Trophoblast cell (in vitro differentiated cells and primary cell): ENCODE measurements at regions not wholly inside any gene's neighbourhood (a gene's known extent, or its start where the extent isn't known, plus 50 kb on each side); places are given as distances from the start of the nearest gene placed in this dataset.

Experiments
- DNase-seq, 2 donors: peaks; one replicate each; pipeline ENCODE4 v3.0.0-alpha.2; 2016
- H2AFZ ChIP-seq: 2 replicates; pipeline ENCODE4 v1.6.1; 2013; ENCODE audit warnings: low read length, moderate library complexity, mild to moderate bottlenecking; ENCODE audit not compliant: insufficient read depth, poor library complexity
- H2AK5ac ChIP-seq: 2 replicates; pipeline ENCODE4 v1.6.1; 2013; ENCODE audit warnings: mild to moderate bottlenecking, low read length
- H2BK120ac ChIP-seq: 2 replicates; pipeline ENCODE4 v1.6.1; 2013; ENCODE audit warnings: low read length, mild to moderate bottlenecking, moderate library complexity; ENCODE audit not compliant: insufficient read depth, poor library complexity
- H2BK12ac ChIP-seq: 2 replicates; pipeline ENCODE4 v1.6.1; 2013; ENCODE audit warnings: mild to moderate bottlenecking, low read length, moderate library complexity
- H2BK5ac ChIP-seq: 2 replicates; pipeline ENCODE4 v1.6.1; 2013; ENCODE audit warnings: low read length, low read depth, moderate library complexity, mild to moderate bottlenecking; ENCODE audit not compliant: poor library complexity
- H3K14ac ChIP-seq: 2 replicates; pipeline ENCODE4 v1.6.1; 2013; ENCODE audit warnings: mild to moderate bottlenecking, low read length
- H3K18ac ChIP-seq: 2 replicates; pipeline ENCODE4 v1.6.1; 2013; ENCODE audit warnings: mild to moderate bottlenecking, low read length
- H3K23ac ChIP-seq: 2 replicates; pipeline ENCODE4 v1.6.1; 2013; ENCODE audit warnings: low read length
- H3K27ac ChIP-seq: 2 replicates; pipeline ENCODE4 v1.5.1; 2013; ENCODE audit warnings: low read depth, mild to moderate bottlenecking, inconsistent platforms, low read length, moderate library complexity
- H3K27me3 ChIP-seq: 2 replicates; pipeline ENCODE4 v1.6.1; 2013; ENCODE audit warnings: inconsistent platforms, mild to moderate bottlenecking, low read length, moderate library complexity; ENCODE audit not compliant: insufficient read depth
- H3K36me3 ChIP-seq, 2 experiments: 1 replicate in 1 of 2; 2 replicates in 1 of 2; pipeline ENCODE4 v1.6.1; 2013; ENCODE audit warnings: low read length in 2 of 2, mild to moderate bottlenecking in 2 of 2, moderate library complexity in 1 of 2; ENCODE audit not compliant: insufficient read depth in 2 of 2, control insufficient read depth in 1 of 2
- H3K4ac ChIP-seq: 2 replicates; pipeline ENCODE4 v1.6.1; 2013; ENCODE audit warnings: low read depth, mild to moderate bottlenecking, low read length, moderate library complexity
- H3K4me1 ChIP-seq, 2 experiments: 1 replicate in 1 of 2; 2 replicates in 1 of 2; pipeline ENCODE4 v1.6.1; 2013; ENCODE audit warnings: low read length in 2 of 2, mild to moderate bottlenecking in 2 of 2, moderate library complexity in 1 of 2; ENCODE audit not compliant: insufficient read depth in 2 of 2, control insufficient read depth in 1 of 2
- H3K4me2 ChIP-seq: 2 replicates; pipeline ENCODE4 v1.6.1; 2013; ENCODE audit warnings: inconsistent platforms, mild to moderate bottlenecking, low read length, moderate library complexity
- H3K4me3 ChIP-seq: 2 replicates; pipeline ENCODE4 v1.5.1; 2013; ENCODE audit warnings: mild to moderate bottlenecking, low read depth, low read length, inconsistent platforms
- H3K79me1 ChIP-seq: one replicate; pipeline ENCODE4 v1.6.1; 2013; ENCODE audit warnings: low read length
- H3K79me2 ChIP-seq: 2 replicates; pipeline ENCODE4 v1.6.1; 2013; ENCODE audit warnings: low read length, mild to moderate bottlenecking; ENCODE audit not compliant: control insufficient read depth, insufficient read depth, poor library complexity
- H3K9ac ChIP-seq: 2 replicates; pipeline ENCODE4 v1.6.1; 2013; ENCODE audit warnings: mild to moderate bottlenecking, low read length
- H3K9me3 ChIP-seq: 2 replicates; pipeline ENCODE4 v1.6.1; 2013; ENCODE audit warnings: low read depth, mild to moderate bottlenecking, control low read depth, inconsistent platforms, low read length; ENCODE audit not compliant: insufficient read depth
- H4K12ac ChIP-seq: 2 replicates; pipeline ENCODE4 v1.6.1; 2013; ENCODE audit warnings: low read depth, mild to moderate bottlenecking, low read length, moderate library complexity
- H4K8ac ChIP-seq: 2 replicates; pipeline ENCODE4 v1.6.1; 2013; ENCODE audit warnings: low read depth, mild to moderate bottlenecking, low read length, moderate library complexity
- H4K91ac ChIP-seq: one replicate; pipeline ENCODE4 v1.6.1; 2013; ENCODE audit warnings: low read depth, mild to moderate bottlenecking, low read length, moderate library complexity
- WGBS: extraction: QIAGEN DNeasy Blood & Tissue Kit; methylation state at CpG from one replicate; pipeline ENCODE4 v1.1.7; 2013; ENCODE audit warnings: missing lambda C conversion rate; ENCODE audit not compliant: insufficient read length, insufficient coverage; ENCODE audit errors: extremely low coverage; 5-methylcytosine and 5-hydroxymethylcytosine counted together

GRCh38 chr2:64324746-64325410, 129.1 kb upstream of the LGALSL start:
- H4K91ac ChIP-seq, result no peak overlapping the region
- H3K36me3 ChIP-seq, result no peaks in the 10 kb centered on the region
- H3K14ac ChIP-seq, result no peak overlapping the region
- no peak overlapping the region for H3K4me2 ChIP-seq
- H3K27ac ChIP-seq, result no peak overlapping the region
- no peak overlapping the region for H3K4me3 ChIP-seq
- no peaks in the 10 kb centered on the region for H3K27me3 ChIP-seq
- H3K9me3 ChIP-seq, result peaks cover 2% of the 10 kb centered on the region
- no peak overlapping the region for H4K12ac ChIP-seq
- H3K4me1 ChIP-seq, result peaks cover 3 to 10% of the 10 kb centered on the region in 2 experiments
- H2BK5ac ChIP-seq, result no peak overlapping the region
- H3K4ac ChIP-seq, result no peak overlapping the region
- no peaks in the 10 kb centered on the region for H3K79me1 ChIP-seq
- H3K18ac ChIP-seq, result no peak overlapping the region
- H3K79me2 ChIP-seq, result no peaks in the 10 kb centered on the region
- no CpG with 5 or more reads among the region's 10 CpGs for WGBS
- H3K9ac ChIP-seq, result no peak overlapping the region
- H2BK120ac ChIP-seq, result no peak overlapping the region
- H3K23ac ChIP-seq, result no peak overlapping the region
- DNase-seq, result no peak
- H4K8ac ChIP-seq, result no peak overlapping the region
- no peak overlapping the region for H2AFZ ChIP-seq
- no peak overlapping the region for H2AK5ac ChIP-seq
- H2BK12ac ChIP-seq, result no peak overlapping the region

GRCh38 chr2:64325477-64325851, 128.5 kb upstream of the LGALSL start:
- H3K4me2 ChIP-seq, result no peak overlapping the region
- no peak overlapping the region for H4K8ac ChIP-seq
- no peak overlapping the region for H3K23ac ChIP-seq
- no peak overlapping the region for H3K14ac ChIP-seq
- H2AK5ac ChIP-seq, result no peak overlapping the region
- H3K79me1 ChIP-seq, result no peaks in the 10 kb centered on the region
- H3K9me3 ChIP-seq, result peaks cover 2% of the 10 kb centered on the region
- no peak overlapping the region for H2BK120ac ChIP-seq
- H3K4me3 ChIP-seq, result no peak overlapping the region
- peak in 1 of 2 donors; percentile 28 for DNase-seq
- no peak overlapping the region for H2BK12ac ChIP-seq
- peaks cover 3 to 10% of the 10 kb centered on the region in 2 experiments for H3K4me1 ChIP-seq
- H3K18ac ChIP-seq, result no peak overlapping the region
- H3K9ac ChIP-seq, result no peak overlapping the region
- H2BK5ac ChIP-seq, result no peak overlapping the region
- no peak overlapping the region for H4K91ac ChIP-seq
- H2AFZ ChIP-seq, result no peak overlapping the region
- H3K79me2 ChIP-seq, result no peaks in the 10 kb centered on the region
- H4K12ac ChIP-seq, result no peak overlapping the region
- H3K4ac ChIP-seq, result no peak overlapping the region
- H3K27me3 ChIP-seq, result no peaks in the 10 kb centered on the region
- no peak overlapping the region for H3K27ac ChIP-seq
- H3K36me3 ChIP-seq, result no peaks in the 10 kb centered on the region

DNA sequence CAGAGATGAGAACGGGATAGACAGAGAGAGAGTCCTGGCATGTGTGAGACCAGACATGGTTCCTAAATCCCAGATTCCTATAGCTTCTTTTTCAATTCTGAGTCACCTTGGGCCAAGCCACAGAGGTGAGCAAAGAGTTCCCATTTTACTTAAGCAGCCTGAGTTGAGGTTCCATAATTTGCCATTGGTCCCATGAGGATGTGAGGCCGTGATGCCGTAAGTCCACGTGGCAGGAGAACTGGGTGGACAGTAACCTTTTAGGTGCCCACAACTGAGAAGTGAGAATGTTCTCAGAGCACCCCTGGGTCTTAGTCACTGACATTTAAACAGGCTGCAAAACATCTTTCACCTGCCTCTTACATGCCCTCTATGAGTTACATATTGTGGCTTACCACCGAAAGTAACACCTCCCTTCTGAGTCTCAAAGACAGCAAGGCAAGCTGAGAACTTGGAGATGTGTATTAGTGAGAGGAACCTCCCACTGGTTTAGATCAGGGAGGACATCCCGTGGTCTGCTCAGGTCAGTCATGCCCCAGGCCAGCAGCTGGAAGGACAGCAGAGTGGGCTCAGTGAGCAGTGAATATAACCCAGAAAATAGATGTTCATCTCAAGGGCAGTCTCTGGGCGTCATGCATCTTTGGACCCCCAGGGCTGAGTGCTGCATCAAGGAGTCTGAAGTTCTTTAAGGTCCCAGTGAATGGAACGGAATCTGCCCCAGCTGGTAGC, 127.9 kb upstream of the LGALSL start:
- no peak overlapping the region for H2AK5ac ChIP-seq
- no peaks in the 10 kb centered on the region for H3K27me3 ChIP-seq
- peaks cover 2% of the 10 kb centered on the region for H3K9me3 ChIP-seq
- H2BK12ac ChIP-seq, result no peak overlapping the region
- no peak for DNase-seq
- no peak overlapping the region for H3K27ac ChIP-seq
- H3K36me3 ChIP-seq, result no peaks in the 10 kb centered on the region
- peaks cover 3 to 11% of the 10 kb centered on the region in 2 experiments for H3K4me1 ChIP-seq
- H3K18ac ChIP-seq, result no peak overlapping the region
- no peaks in the 10 kb centered on the region for H3K79me2 ChIP-seq
- no peak overlapping the region for H3K9ac ChIP-seq
- H2BK120ac ChIP-seq, result no peak overlapping the region
- no peak overlapping the region for H4K8ac ChIP-seq
- no peak overlapping the region for H3K14ac ChIP-seq
- H4K12ac ChIP-seq, result no peak overlapping the region
- H4K91ac ChIP-seq, result no peak overlapping the region
- H2BK5ac ChIP-seq, result no peak overlapping the region
- WGBS, result no CpG with 5 or more reads among the region's 8 CpGs
- H2AFZ ChIP-seq, result no peak overlapping the region
- no peak overlapping the region for H3K23ac ChIP-seq
- no peak overlapping the region for H3K4me2 ChIP-seq
- H3K4ac ChIP-seq, result no peak overlapping the region
- no peaks in the 10 kb centered on the region for H3K79me1 ChIP-seq
- H3K4me3 ChIP-seq, result no peak overlapping the region

GRCh38 chr2:64326578-64327050, 127.3 kb upstream of the LGALSL start:
- H3K9ac ChIP-seq, result no peak overlapping the region
- no peak overlapping the region for H2BK5ac ChIP-seq
- WGBS, result no CpG with 5 or more reads among the region's 14 CpGs
- H2BK12ac ChIP-seq, result no peak overlapping the region
- H2AFZ ChIP-seq, result no peak overlapping the region
- H3K23ac ChIP-seq, result no peak overlapping the region
- no peak overlapping the region for H3K4ac ChIP-seq
- peaks cover 3 to 14% of the 10 kb centered on the region in 2 experiments for H3K4me1 ChIP-seq
- no peaks in the 10 kb centered on the region for H3K79me1 ChIP-seq
- no peaks in the 10 kb centered on the region for H3K36me3 ChIP-seq
- no peak overlapping the region for H2AK5ac ChIP-seq
- no peak overlapping the region for H3K27ac ChIP-seq
- H3K27me3 ChIP-seq, result no peaks in the 10 kb centered on the region
- DNase-seq, result no peak
- no peak overlapping the region for H3K18ac ChIP-seq
- H2BK120ac ChIP-seq, result no peak overlapping the region
- H3K14ac ChIP-seq, result no peak overlapping the region
- no peak overlapping the region for H4K91ac ChIP-seq
- H4K8ac ChIP-seq, result no peak overlapping the region
- H4K12ac ChIP-seq, result no peak overlapping the region
- peaks cover 2% of the 10 kb centered on the region for H3K9me3 ChIP-seq
- H3K4me2 ChIP-seq, result no peak overlapping the region
- no peaks in the 10 kb centered on the region for H3K79me2 ChIP-seq
- H3K4me3 ChIP-seq, result no peak overlapping the region
